ENCODE measurements at regions not wholly inside any gene's neighbourhood (a gene's known extent, or its start where the extent isn't known, plus 50 kb on each side); places are given as distances from the start of the nearest gene placed in this dataset.

- TF ChIP-seq, protein P1, sequence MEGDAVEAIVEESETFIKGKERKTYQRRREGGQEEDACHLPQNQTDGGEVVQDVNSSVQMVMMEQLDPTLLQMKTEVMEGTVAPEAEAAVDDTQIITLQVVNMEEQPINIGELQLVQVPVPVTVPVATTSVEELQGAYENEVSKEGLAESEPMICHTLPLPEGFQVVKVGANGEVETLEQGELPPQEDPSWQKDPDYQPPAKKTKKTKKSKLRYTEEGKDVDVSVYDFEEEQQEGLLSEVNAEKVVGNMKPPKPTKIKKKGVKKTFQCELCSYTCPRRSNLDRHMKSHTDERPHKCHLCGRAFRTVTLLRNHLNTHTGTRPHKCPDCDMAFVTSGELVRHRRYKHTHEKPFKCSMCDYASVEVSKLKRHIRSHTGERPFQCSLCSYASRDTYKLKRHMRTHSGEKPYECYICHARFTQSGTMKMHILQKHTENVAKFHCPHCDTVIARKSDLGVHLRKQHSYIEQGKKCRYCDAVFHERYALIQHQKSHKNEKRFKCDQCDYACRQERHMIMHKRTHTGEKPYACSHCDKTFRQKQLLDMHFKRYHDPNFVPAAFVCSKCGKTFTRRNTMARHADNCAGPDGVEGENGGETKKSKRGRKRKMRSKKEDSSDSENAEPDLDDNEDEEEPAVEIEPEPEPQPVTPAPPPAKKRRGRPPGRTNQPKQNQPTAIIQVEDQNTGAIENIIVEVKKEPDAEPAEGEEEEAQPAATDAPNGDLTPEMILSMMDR (conservative IDR thresholded peaks at IDR 0.05; ENCODE audit: low read length), result no peak
- no peak for DNase-seq (ENCODE audit: low read depth)
- H3K4me3 ChIP-seq (ENCODE audit: low read length), result no peak overlapping the region
These were observed 130.6 kb upstream of the ZNF236 start for GRCh38 chr18:76691800-76692199.

- no peak overlapping the region for H3K4me3 ChIP-seq (ENCODE audit: low read length)
- DNase-seq (ENCODE audit: low read depth), result no peak
- TF ChIP-seq, protein P1 (conservative IDR thresholded peaks at IDR 0.05; ENCODE audit: low read length), result no peak
These were observed 132.6 kb upstream of the ZNF236 start for GRCh38 chr18:76689646-76690264.

GRCh38 chr18:76688724-76689472, 133.5 kb upstream of the ZNF236 start:
- no peak overlapping the region for H3K4me3 ChIP-seq (ENCODE audit: low read length)
- TF ChIP-seq, protein P1 (conservative IDR thresholded peaks at IDR 0.05; ENCODE audit: low read length), result no peak
- no peak for DNase-seq (ENCODE audit: low read depth)

GRCh38 chr18:76687304-76687962, 134.9 kb upstream of the ZNF236 start:
- no peak overlapping the region for H3K4me3 ChIP-seq (ENCODE audit: low read length)
- no peak for DNase-seq (ENCODE audit: low read depth)
- TF ChIP-seq, protein P1 (conservative IDR thresholded peaks at IDR 0.05; ENCODE audit: low read length), result no peak

DNA sequence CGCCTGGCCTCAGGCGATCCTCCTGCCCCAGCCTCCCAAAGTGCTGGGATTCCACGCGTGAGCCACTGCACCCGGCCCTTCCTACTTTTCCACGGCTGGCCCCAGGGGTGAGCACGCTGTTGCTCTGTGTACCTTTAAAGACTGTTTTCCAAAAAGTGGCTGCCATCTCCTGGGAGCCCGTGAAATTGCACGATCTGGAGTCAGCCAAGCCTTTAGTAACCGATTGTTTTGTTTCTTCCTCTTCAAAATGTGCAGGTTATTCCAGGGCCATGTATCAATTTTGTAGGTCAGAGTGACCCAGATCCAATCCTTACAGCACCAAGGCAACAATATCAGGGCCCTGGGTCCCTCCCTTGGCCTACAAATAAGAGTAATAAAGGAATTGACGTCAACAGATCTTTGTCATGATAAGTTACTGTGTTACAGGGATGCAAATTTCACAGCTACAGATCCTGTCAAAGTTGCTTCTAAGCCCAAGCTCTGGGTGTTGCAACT, 135.6 kb upstream of the ZNF236 start:
- peak; percentile 65 for DNase-seq (ENCODE audit: low read depth)
- TF ChIP-seq, protein P1 (conservative IDR thresholded peaks at IDR 0.05; ENCODE audit: low read length), result peak; percentile 79
- no peak overlapping the region for H3K4me3 ChIP-seq (ENCODE audit: low read length)

DNA sequence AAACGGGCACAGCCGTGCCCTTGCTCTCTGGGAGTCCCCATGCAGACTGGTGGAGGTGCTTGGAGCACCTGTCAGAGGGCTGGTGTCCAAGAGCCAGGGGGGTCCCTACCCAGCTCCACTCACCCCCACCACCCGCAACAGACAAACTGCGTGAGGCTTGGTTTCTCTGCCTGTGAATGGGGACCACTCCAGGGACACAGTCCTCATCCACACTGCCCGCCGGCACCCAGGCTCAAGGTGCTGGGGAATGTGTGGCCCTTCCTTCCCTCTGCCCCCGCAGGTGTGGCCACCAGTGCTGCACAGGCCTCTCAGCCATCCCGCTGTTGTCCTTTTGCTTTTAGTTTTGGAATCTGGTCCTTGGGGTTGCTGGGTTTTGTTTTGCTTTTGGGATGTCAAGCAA, 136.5 kb upstream of the ZNF236 start:
- no peak overlapping the region for H3K4me3 ChIP-seq (ENCODE audit: low read length)
- no peak for DNase-seq (ENCODE audit: low read depth)

More for the DNA sequence above, 136.5 kb upstream of the ZNF236 start:
- TF ChIP-seq, protein P1 (conservative IDR thresholded peaks at IDR 0.05; ENCODE audit: low read length), result no peak

Measured in AG10803 (cell line).